Left ventricle myocardium inferior (tissue), 1 donor: ENCODE measurements at regions not wholly inside any gene's neighbourhood (a gene's known extent, or its start where the extent isn't known, plus 50 kb on each side); places are given as distances from the start of the nearest gene placed in this dataset.
A peak's percentile ranks its signal among the peaks of the same experiment; 100 is the strongest.

Experiments
- DNase-seq: peaks from one replicate; pipeline ENCODE4 v3.0.0-alpha.2; 2020
- H3K27ac ChIP-seq: fragments of 200-600 bp; replicated peaks from 2 replicates; pipeline ENCODE4 v1.8.0; 2021
- H3K27me3 ChIP-seq: fragments of 200-600 bp; 2 replicates; pipeline ENCODE4 v1.8.0; 2021; ENCODE audit warnings: low read depth
- H3K36me3 ChIP-seq: fragments of 200-600 bp; 2 replicates; pipeline ENCODE4 v1.8.0; 2021
- H3K4me1 ChIP-seq: fragments of 200-600 bp; 2 replicates; pipeline ENCODE4 v1.8.0; 2021
- H3K4me3 ChIP-seq: fragments of 200-600 bp; 2 replicates; pipeline ENCODE4 v1.8.0; 2021; ENCODE audit warnings: mild to moderate bottlenecking, moderate library complexity
- H3K9me3 ChIP-seq: fragments of 200-600 bp; replicated peaks from 2 replicates; pipeline ENCODE4 v1.8.0; 2021
- intact Hi-C: fragments of 100-400 bp; cut with micrococcal nuclease; formaldehyde crosslinking; loops from one replicate; pipeline ENCODE4 v1.11.0; 2022
- TF ChIP-seq, protein P1 (sequence below): fragments of 200-600 bp; IDR thresholded peaks from 2 replicates; pipeline ENCODE4 v1.8.0; 2021; ENCODE audit warnings: antibody characterized with exemption, mild to moderate bottlenecking, borderline replicate concordance
- donor health status: DM: no; HTN: yes; CAD: no; lungs with severe emphysema.

DNA sequence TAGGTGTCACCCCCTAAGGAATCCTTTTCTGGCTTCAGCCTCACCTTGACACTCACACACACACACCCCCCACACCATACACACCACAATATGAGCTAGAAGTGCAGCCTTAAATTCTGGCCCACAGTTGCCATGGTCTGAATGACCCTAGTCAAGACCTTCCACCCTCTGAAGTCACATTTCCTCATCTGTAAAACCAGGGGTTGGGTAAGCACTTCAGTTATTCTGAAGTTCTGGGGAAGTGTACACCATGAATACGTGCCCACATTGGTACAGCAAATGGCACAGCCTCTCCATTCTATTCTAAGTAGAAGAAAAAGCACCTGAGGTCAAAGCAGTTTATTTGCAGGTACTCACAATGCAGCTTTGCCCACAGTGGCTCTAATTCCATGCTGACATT, 372.8 kb upstream of the KLF4 start:
- intact Hi-C loops = no loop called here
- no peaks in the 10 kb centered on the region for H3K27me3 ChIP-seq
- H3K4me3 ChIP-seq = no peak overlapping the region
- no peaks in the 10 kb centered on the region for H3K36me3 ChIP-seq
- H3K9me3 ChIP-seq = no peaks in the 10 kb centered on the region
- DNase-seq = no peak
- no peak overlapping the region for H3K27ac ChIP-seq
- H3K4me1 ChIP-seq = no peaks in the 10 kb centered on the region
- TF ChIP-seq, protein P1, sequence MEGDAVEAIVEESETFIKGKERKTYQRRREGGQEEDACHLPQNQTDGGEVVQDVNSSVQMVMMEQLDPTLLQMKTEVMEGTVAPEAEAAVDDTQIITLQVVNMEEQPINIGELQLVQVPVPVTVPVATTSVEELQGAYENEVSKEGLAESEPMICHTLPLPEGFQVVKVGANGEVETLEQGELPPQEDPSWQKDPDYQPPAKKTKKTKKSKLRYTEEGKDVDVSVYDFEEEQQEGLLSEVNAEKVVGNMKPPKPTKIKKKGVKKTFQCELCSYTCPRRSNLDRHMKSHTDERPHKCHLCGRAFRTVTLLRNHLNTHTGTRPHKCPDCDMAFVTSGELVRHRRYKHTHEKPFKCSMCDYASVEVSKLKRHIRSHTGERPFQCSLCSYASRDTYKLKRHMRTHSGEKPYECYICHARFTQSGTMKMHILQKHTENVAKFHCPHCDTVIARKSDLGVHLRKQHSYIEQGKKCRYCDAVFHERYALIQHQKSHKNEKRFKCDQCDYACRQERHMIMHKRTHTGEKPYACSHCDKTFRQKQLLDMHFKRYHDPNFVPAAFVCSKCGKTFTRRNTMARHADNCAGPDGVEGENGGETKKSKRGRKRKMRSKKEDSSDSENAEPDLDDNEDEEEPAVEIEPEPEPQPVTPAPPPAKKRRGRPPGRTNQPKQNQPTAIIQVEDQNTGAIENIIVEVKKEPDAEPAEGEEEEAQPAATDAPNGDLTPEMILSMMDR = no peak

DNA sequence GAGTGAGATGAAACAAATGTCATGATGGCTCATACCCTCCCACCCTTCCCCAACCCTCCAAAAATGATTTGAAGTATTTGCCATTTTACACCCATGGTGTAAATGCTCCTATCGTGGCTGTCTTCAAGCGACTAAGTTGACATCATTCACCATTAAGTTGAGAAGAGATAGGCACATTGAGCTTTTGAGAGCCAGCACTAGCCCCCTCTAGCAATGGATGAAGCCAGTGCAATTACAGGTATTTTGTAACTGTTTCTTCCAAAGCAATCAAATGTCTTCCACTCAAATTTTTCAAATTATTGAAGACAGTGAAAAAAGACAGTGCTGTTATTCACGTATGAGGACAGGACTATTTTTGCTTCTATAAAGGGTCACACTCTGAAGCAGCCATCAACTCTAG, 371.5 kb upstream of the KLF4 start:
- Histone ChIP-seq H3K4me3 (no peak overlapping the region), H3K27ac (no peak overlapping the region), H3K9me3 (peaks cover 1% of the 10 kb centered on the region), H3K4me1 (no peaks in the 10 kb centered on the region), H3K27me3 (no peaks in the 10 kb centered on the region), H3K36me3 (no peaks in the 10 kb centered on the region)
- TF ChIP-seq, protein P1 = peak; percentile 11
- no peak for DNase-seq
- intact Hi-C loops = no loop called here

DNA sequence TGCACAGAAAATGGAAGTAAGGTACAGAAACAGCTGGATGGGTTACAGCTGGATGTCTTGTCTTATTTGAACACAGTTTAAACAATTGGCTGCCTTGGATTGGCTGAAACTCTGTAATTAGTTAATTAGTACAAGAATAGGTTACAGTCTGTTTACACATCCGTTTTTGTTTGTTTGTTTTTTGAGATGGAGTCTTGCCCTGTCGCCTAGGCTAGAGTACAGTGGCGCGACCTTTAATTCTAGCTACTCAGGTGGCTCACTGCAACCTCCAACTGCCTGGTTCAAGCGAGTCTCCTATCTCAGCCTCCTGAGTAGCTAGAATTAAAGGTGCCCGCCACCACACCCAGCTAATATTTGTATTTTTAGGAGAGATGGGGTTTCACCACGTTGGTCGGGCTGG, 368.7 kb upstream of the KLF4 start:
- TF ChIP-seq, protein P1 = no peak

DNA sequence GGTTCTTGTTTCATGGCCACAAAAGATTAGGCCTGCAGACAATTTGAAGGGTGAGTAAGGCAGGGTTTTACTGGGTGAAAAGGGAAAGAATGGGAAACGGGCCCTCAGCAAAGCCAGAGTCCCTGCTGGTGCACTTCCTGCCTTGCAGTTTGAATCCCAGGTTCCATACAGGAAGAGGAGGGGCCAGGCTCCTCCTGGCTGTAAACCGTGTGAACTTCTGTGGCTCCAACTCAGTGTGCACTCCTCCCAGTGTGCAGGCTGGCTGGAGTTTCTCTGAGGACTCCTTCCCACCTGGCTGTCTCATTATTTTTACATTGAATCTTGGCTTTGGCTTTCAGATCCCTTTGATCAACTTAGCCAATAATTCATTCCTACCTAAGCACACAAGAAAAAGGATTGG, 367.1 kb upstream of the KLF4 start:
- H3K27ac ChIP-seq = no peak overlapping the region
- TF ChIP-seq, protein P1 = peak; percentile 15
- intact Hi-C loops = no loop called here
- no peak for DNase-seq
- no peaks in the 10 kb centered on the region for H3K4me1 ChIP-seq
- H3K36me3 ChIP-seq = no peaks in the 10 kb centered on the region
- H3K27me3 ChIP-seq = no peaks in the 10 kb centered on the region
- H3K4me3 ChIP-seq = no peak overlapping the region
- peaks cover 27% of the 10 kb centered on the region for H3K9me3 ChIP-seq

More for the DNA sequence above, 368.7 kb upstream of the KLF4 start:
- no peaks in the 10 kb centered on the region for H3K36me3 ChIP-seq
- peaks cover 27% of the 10 kb centered on the region for H3K9me3 ChIP-seq
- intact Hi-C loops = no loop called here
- no peaks in the 10 kb centered on the region for H3K4me1 ChIP-seq
- H3K27me3 ChIP-seq = no peaks in the 10 kb centered on the region
- H3K27ac ChIP-seq = no peak overlapping the region
- no peak overlapping the region for H3K4me3 ChIP-seq
- no peak for DNase-seq

DNA sequence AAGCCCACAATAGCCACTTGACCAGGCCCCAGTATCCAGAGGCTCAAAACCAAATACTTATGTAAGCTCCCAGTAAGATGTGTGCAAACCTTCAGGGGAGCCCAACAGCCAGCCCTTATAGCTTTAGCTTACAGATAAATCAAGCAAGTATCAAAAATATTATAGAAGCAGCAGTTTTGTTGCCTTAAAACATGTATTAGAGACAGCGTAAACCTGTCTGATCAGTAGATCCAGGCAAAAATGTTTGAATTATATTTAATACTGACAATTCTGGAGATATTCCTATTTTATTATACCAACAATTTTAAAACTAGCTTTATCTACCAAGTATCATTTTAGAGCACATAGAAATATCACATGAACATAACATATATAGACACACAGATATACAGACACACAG, 365.6 kb upstream of the KLF4 start:
- Histone ChIP-seq H3K4me3 (no peak overlapping the region), H3K27me3 (no peaks in the 10 kb centered on the region), H3K9me3 (peaks cover 27% of the 10 kb centered on the region), H3K36me3 (no peaks in the 10 kb centered on the region), H3K4me1 (no peaks in the 10 kb centered on the region), H3K27ac (no peak overlapping the region)
- TF ChIP-seq, protein P1 = no peak
- no peak for DNase-seq
- intact Hi-C loops = no loop called here

DNA sequence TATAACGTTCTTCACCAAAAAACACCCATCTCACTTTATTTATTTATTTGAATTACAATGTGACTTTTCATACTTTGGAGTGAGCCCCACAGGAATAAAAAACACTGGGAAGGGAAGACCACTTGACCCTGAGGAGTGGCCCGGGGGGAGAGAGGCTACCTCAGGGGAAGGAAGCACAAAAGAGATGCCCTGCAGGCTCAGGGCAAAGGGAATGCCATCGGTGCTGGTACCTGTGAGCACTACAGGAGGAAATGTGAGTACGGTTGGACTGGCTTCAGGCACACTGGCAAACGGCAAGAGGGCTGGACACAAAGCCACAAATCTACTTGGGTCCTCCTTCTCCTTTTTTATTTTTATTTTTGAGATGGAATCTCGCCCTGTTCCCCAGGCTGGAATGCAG, 363.9 kb upstream of the KLF4 start:
- TF ChIP-seq, protein P1 = no peak
- no peaks in the 10 kb centered on the region for H3K4me1 ChIP-seq
- intact Hi-C loops = loop anchor here (5.0 kb wide), 1 partner anchor 461 kb away; no protein-coding TSS in a partner anchor
- peaks cover 27% of the 10 kb centered on the region for H3K9me3 ChIP-seq
- H3K36me3 ChIP-seq = no peaks in the 10 kb centered on the region
- H3K27me3 ChIP-seq = no peaks in the 10 kb centered on the region
- no peak for DNase-seq
- no peak overlapping the region for H3K4me3 ChIP-seq
- H3K27ac ChIP-seq = no peak overlapping the region
